ENCODE measurements at regions not wholly inside any gene's neighbourhood (a gene's known extent, or its start where the extent isn't known, plus 50 kb on each side); places are given as distances from the start of the nearest gene placed in this dataset.

DNA sequence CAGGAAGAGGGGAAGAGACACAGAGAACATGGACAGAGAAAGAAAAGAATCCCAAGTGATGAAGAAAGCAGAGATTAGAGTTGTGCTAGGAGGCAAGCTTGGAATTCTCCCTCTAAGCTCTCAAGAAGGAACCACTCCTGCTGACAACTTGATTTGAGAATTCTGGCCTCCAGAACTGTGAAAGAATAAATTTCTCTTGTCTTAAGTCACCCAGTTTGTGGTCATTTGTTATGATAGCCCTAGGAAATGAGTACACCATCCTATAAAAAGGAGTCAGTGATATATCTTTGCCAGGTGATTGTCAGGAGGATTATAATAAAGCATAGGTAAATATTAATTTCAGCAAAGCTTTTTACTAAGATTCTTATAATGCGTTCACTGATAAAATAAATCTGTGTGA lies 82.7 kb upstream of the TFEC start:
- WGBS (ENCODE audit: low lambda C conversion rate) = 62% methylated on average over 1 of the region's 1 CpG
- in situ Hi-C loops (cut with HindIII; ENCODE audit: extremely low pct_ligation_motif_present, low pct_unique_long_range_greater_than_20kb) (no loop called here), intact Hi-C loops (cut with micrococcal nuclease; ENCODE audit: unreplicated experiment) (no loop called here)
- POLR2A ChIA-PET = no interaction called here
- CTCF ChIA-PET (ENCODE audit: low intra/inter-chr PET ratio, low total read pairs) = no interaction called here
- no peak for ATAC-seq
- no peaks in the 10 kb centered on the region for H3K9me3 ChIP-seq (ENCODE audit: low read length)
- no peak overlapping the region for H2AFZ ChIP-seq (ENCODE audit: low read length)
- no peak overlapping the region for H3K27ac ChIP-seq (ENCODE audit: extremely low read length, insufficient read depth, low read length)
- H3K79me2 ChIP-seq (ENCODE audit: insufficient read depth, low read length) = no peaks in the 10 kb centered on the region
- no peak overlapping the region for H3K9ac ChIP-seq (ENCODE audit: insufficient read depth, low read depth, low read length)
- no peaks in the 10 kb centered on the region for H3K36me3 ChIP-seq (replicated peaks in 1 of 2; ENCODE audit: control insufficient read depth in 1 of 2, insufficient read depth in 2 of 2, low read length in 2 of 2)
- H3K4me1 ChIP-seq (ENCODE audit: insufficient read depth, low read length) = no peaks in the 10 kb centered on the region
- DNase-seq (ENCODE audit: low spot score) = no peak
- H3K4me2 ChIP-seq (ENCODE audit: low read depth, low read length) = no peak overlapping the region
- no peaks in the 10 kb centered on the region; a peak in 1 of 5 replicates for H3K27me3 ChIP-seq (ENCODE audit: control insufficient read depth in 1 of 2, insufficient read depth in 2 of 2, low read length in 2 of 2)
- H3K4me3 ChIP-seq (replicated peaks in 1 of 3; ENCODE audit: insufficient read depth in 1 of 3, low read depth in 2 of 3, low read length in 3 of 3) = no peak overlapping the region
- TF ChIP-seq ZNF24 (IDR thresholded peaks at IDR 0.05) (no peak), RBAK (CRISPR knock-in tag; IDR thresholded peaks at IDR 0.05) (no peak), SMAD1 (CRISPR knock-in tag; IDR thresholded peaks at IDR 0.05; ENCODE audit: borderline replicate concordance, low read depth) (no peak)
- no peak for FAIRE-seq
- H4K20me1 ChIP-seq (ENCODE audit: insufficient read depth, low read length) = no peaks in the 10 kb centered on the region
- no TSS peak for BruUV-seq (replicated peaks)

DNA sequence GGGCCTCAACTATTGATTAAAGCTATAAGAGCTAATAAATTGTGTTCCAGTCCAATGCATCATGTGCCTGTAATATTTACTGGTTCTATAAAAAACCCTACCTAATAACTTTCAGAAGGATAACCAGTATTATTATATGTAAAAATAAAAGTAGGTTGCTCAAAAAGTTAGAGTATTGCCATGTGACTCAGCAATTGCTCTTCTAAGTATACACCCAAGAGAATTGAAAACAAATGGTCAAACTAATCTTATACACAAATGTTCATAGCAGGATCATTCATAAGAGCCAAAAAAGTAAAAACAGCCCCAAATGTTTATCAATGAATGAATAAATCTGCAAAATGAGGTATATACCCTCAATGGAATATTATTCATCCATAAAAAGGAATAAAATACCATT lies 89.5 kb upstream of the TES start:
- in situ Hi-C loops (cut with HindIII; ENCODE audit: extremely low pct_ligation_motif_present, low pct_unique_long_range_greater_than_20kb) (no loop called here), intact Hi-C loops (cut with micrococcal nuclease; ENCODE audit: unreplicated experiment) (loop anchor here (10.0 kb wide), 1 partner anchor 206 kb away; no protein-coding TSS in a partner anchor)
- DNase-seq (ENCODE audit: low spot score) (no peak), ATAC-seq (no peak), FAIRE-seq (no peak)
- Histone ChIP-seq H2AFZ (ENCODE audit: low read length) (no peak overlapping the region), H3K27me3 (ENCODE audit: control insufficient read depth in 1 of 2, insufficient read depth in 2 of 2, low read length in 2 of 2) (no peaks in the 10 kb centered on the region; a peak in 1 of 5 replicates), H3K4me1 (ENCODE audit: insufficient read depth, low read length) (no peaks in the 10 kb centered on the region), H4K20me1 (ENCODE audit: insufficient read depth, low read length) (no peaks in the 10 kb centered on the region), H3K9me3 (ENCODE audit: low read length) (no peaks in the 10 kb centered on the region), H3K27ac (ENCODE audit: extremely low read length, insufficient read depth, low read length) (no peak overlapping the region), H3K9ac (ENCODE audit: insufficient read depth, low read depth, low read length) (no peak overlapping the region), H3K4me2 (ENCODE audit: low read depth, low read length) (no peak overlapping the region), H3K36me3 (replicated peaks in 1 of 2; ENCODE audit: control insufficient read depth in 1 of 2, insufficient read depth in 2 of 2, low read length in 2 of 2) (no peaks in the 10 kb centered on the region), H3K4me3 (replicated peaks in 1 of 3; ENCODE audit: insufficient read depth in 1 of 3, low read depth in 2 of 3, low read length in 3 of 3) (no peak overlapping the region), H3K79me2 (ENCODE audit: insufficient read depth, low read length) (no peaks in the 10 kb centered on the region)
- POLR2A ChIA-PET = no interaction called here
- no TSS peak for BruUV-seq (replicated peaks)
- CTCF ChIA-PET (ENCODE audit: low intra/inter-chr PET ratio, low total read pairs) = no interaction called here
- no peak for TF ChIP-seq POLR2AphosphoS2 (IDR thresholded peaks at IDR 0.05; ENCODE audit: low read depth, low read length)
- TF ChIP-seq ETV5 (CRISPR knock-in tag; IDR thresholded peaks at IDR 0.05; ENCODE audit: borderline replicate concordance) = no peak
- no peak for TF ChIP-seq ZFP1 (CRISPR knock-in tag; IDR thresholded peaks at IDR 0.05)
- no peak for TF ChIP-seq ZKSCAN1 (IDR thresholded peaks at IDR 0.05; ENCODE audit: low read length)
- no peak for TF ChIP-seq RARG (CRISPR knock-in tag; IDR thresholded peaks at IDR 0.05; ENCODE audit: low read depth)
- TF ChIP-seq ZNF782 (CRISPR knock-in tag; IDR thresholded peaks at IDR 0.05; ENCODE audit: borderline replicate concordance) = no peak
- no peak for TF ChIP-seq CCAR2 (optimal IDR thresholded peaks at IDR 0.05; ENCODE audit: low read depth, low read length)
- TF ChIP-seq, protein P1, sequence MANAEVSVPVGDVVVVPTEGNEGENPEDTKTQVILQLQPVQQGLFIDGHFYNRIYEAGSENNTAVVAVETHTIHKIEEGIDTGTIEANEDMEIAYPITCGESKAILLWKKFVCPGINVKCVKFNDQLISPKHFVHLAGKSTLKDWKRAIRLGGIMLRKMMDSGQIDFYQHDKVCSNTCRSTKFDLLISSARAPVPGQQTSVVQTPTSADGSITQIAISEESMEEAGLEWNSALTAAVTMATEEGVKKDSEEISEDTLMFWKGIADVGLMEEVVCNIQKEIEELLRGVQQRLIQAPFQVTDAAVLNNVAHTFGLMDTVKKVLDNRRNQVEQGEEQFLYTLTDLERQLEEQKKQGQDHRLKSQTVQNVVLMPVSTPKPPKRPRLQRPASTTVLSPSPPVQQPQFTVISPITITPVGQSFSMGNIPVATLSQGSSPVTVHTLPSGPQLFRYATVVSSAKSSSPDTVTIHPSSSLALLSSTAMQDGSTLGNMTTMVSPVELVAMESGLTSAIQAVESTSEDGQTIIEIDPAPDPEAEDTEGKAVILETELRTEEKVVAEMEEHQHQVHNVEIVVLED (CRISPR knock-in tag; IDR thresholded peaks at IDR 0.05; ENCODE audit: borderline replicate concordance) = no peak
- no peak for TF ChIP-seq BRD4 (CRISPR knock-in tag; IDR thresholded peaks at IDR 0.05)
- no peak for TF ChIP-seq KDM5B (CRISPR knock-in tag; IDR thresholded peaks at IDR 0.05; ENCODE audit: borderline replicate concordance)
- no peak for TF ChIP-seq CHD4 (IDR thresholded peaks at IDR 0.05; ENCODE audit: borderline replicate concordance, low read length)
- no peak for TF ChIP-seq CHCHD3 (CRISPR knock-in tag; IDR thresholded peaks at IDR 0.05)
- TF ChIP-seq, protein P2, sequence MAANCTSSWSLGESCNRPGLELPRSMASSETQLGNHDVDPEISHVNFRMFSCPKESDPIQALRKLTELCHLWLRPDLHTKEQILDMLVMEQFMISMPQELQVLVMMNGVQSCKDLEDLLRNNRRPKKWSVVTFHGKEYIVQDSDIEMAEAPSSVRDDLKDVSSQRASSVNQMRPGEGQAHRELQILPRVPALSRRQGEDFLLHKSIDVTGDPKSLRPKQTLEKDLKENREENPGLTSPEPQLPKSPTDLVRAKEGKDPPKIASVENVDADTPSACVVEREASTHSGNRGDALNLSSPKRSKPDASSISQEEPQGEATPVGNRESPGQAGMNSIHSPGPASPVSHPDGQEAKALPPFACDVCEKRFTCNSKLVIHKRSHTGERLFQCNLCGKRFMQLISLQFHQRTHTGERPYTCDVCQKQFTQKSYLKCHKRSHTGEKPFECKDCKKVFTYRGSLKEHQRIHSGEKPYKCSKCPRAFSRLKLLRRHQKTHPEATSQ (CRISPR knock-in tag; IDR thresholded peaks at IDR 0.05; ENCODE audit: borderline replicate concordance) = no peak
- no peak for TF ChIP-seq ZNF24 (IDR thresholded peaks at IDR 0.05)
- TF ChIP-seq ZFP36L1 (CRISPR knock-in tag; IDR thresholded peaks at IDR 0.05) = no peak
- no peak for TF ChIP-seq SNRNP70 (IDR thresholded peaks at IDR 0.05; ENCODE audit: low read depth, low read length)
